Panc1 (cell line): ENCODE measurements at regions not wholly inside any gene's neighbourhood (a gene's known extent, or its start where the extent isn't known, plus 50 kb on each side); places are given as distances from the start of the nearest gene placed in this dataset.

Source experiments
- ATAC-seq: fragments of 200-7000 bp; cut with Tn5 transposase; 2 replicates; pipeline ENCODE4 v1.9.1; 2020; ENCODE audit warnings: mild to moderate bottlenecking, moderate library complexity
- BruUV-seq: library from RNA; stranded (reverse); fragments of 400-500 nt; replicated peaks from 2 replicates; lab custom pipeline; 2021; lab: Mats Ljungman, UMichigan
- CTCF ChIA-PET: fragments of 300-600 bp; sonication (Branson Sonifier 250); formaldehyde crosslinking; loops from one replicate; lab custom pipeline; 2022; ENCODE audit warnings: antibody characterized with exemption; lab: Charles Lee
- POLR2A ChIA-PET: fragments of 300-600 bp; sonication (Branson Sonifier 250); formaldehyde crosslinking; loops from one replicate; lab custom pipeline; 2022; ENCODE audit warnings: antibody characterized with exemption; lab: Charles Lee
- DNase-seq: peaks from one replicate; pipeline ENCODE4 v3.0.0-alpha.2; 2010; ENCODE audit warnings: low read depth, low spot score
- H3K27ac ChIP-seq: 2 replicates; pipeline ENCODE4 v1.5.1; 2011; ENCODE audit warnings: mild to moderate bottlenecking, low read length, inconsistent platforms
- H3K27me3 ChIP-seq: fragments of 200-500 bp; sonication (Bioruptor generic); 2 replicates; pipeline ENCODE4 v1.6.0; 2014; ENCODE audit warnings: low read length, inconsistent platforms; ENCODE audit not compliant: control insufficient read depth, insufficient read depth
- H3K36me3 ChIP-seq: fragments of 200-500 bp; sonication (Bioruptor generic); 2 replicates; pipeline ENCODE4 v1.5.1; 2014; ENCODE audit warnings: inconsistent platforms, mild to moderate bottlenecking, low read length, moderate library complexity; ENCODE audit not compliant: control insufficient read depth, insufficient read depth
- H3K4me1 ChIP-seq: 2 replicates; pipeline ENCODE4 v1.5.1; 2011; ENCODE audit warnings: inconsistent platforms, mild to moderate bottlenecking, low read length, moderate library complexity; ENCODE audit not compliant: control insufficient read depth, insufficient read depth
- H3K4me3 ChIP-seq, 2 experiments: 2 replicates each; pipeline ENCODE4 v1.5.1; 2011 to 2012; ENCODE audit warnings: low read depth in 2 of 2, low read length in 2 of 2, mild to moderate bottlenecking in 2 of 2, inconsistent platforms in 1 of 2, moderate library complexity in 1 of 2
- H3K9me3 ChIP-seq: fragments of 200-500 bp; sonication (Bioruptor generic); 2 replicates; pipeline ENCODE4 v1.5.1; 2014; ENCODE audit warnings: low read depth, mild to moderate bottlenecking, inconsistent platforms, low read length, moderate library complexity; ENCODE audit not compliant: control insufficient read depth, insufficient read depth
- CTCF ChIP-seq: fragments of 450-650 bp; IDR thresholded peaks from 2 replicates; pipeline ENCODE4 v1.5.1; 2017; ENCODE audit warnings: mild to moderate bottlenecking
- POLR2AphosphoS5 ChIP-seq: IDR thresholded peaks from 2 replicates; pipeline ENCODE4 v1.6.1; 2012; ENCODE audit warnings: mild to moderate bottlenecking, low read depth, low read length, moderate library complexity
- SIN3A ChIP-seq: IDR thresholded peaks from 2 replicates; pipeline ENCODE4 v1.6.1; 2012; ENCODE audit warnings: low read depth, mild to moderate bottlenecking, low read length, moderate library complexity, borderline replicate concordance; ENCODE audit not compliant: insufficient read depth
- TCF7L2 ChIP-seq: IDR thresholded peaks from 2 replicates; pipeline ENCODE4 v1.6.1; 2011; ENCODE audit warnings: mild to moderate bottlenecking, low read depth, low read length, inconsistent platforms
- in situ Hi-C: cut with HindIII; loops from 2 replicates; pipeline ENCODE4 v1.10.0; 2016; ENCODE audit warnings: low sequenced_read_pairs, low pct_unique_long_range_greater_than_20kb
- intact Hi-C: fragments of 100-400 bp; cut with micrococcal nuclease; formaldehyde crosslinking; loops from one replicate; pipeline ENCODE4 v1.10.0; 2022; ENCODE audit not compliant: unreplicated experiment
- TF ChIP-seq, protein P1 (sequence below), 2 experiments: IDR thresholded peaks; 2 replicates each; pipeline ENCODE4 v1.6.1; 2011 to 2012; ENCODE audit warnings: low read depth in 2 of 2, control low read depth in 1 of 2, low read length in 1 of 2, mild to moderate bottlenecking in 1 of 2, moderate library complexity in 1 of 2; ENCODE audit not compliant: insufficient read depth in 1 of 2

- Histone ChIP-seq H3K27ac (no peak overlapping the region), H3K27me3 (no peaks in the 10 kb centered on the region), H3K36me3 (no peaks in the 10 kb centered on the region), H3K4me3 (no peak overlapping the region), H3K9me3 (no peaks in the 10 kb centered on the region), H3K4me1 (no peaks in the 10 kb centered on the region; the same call in 1 of the 2 replicates)
- intact Hi-C loops (no loop called here), in situ Hi-C loops (no loop called here)
- TF ChIP-seq SIN3A (no peak), POLR2AphosphoS5 (no peak), TCF7L2 (no peak), CTCF (no peak)
- TF ChIP-seq, protein P1, sequence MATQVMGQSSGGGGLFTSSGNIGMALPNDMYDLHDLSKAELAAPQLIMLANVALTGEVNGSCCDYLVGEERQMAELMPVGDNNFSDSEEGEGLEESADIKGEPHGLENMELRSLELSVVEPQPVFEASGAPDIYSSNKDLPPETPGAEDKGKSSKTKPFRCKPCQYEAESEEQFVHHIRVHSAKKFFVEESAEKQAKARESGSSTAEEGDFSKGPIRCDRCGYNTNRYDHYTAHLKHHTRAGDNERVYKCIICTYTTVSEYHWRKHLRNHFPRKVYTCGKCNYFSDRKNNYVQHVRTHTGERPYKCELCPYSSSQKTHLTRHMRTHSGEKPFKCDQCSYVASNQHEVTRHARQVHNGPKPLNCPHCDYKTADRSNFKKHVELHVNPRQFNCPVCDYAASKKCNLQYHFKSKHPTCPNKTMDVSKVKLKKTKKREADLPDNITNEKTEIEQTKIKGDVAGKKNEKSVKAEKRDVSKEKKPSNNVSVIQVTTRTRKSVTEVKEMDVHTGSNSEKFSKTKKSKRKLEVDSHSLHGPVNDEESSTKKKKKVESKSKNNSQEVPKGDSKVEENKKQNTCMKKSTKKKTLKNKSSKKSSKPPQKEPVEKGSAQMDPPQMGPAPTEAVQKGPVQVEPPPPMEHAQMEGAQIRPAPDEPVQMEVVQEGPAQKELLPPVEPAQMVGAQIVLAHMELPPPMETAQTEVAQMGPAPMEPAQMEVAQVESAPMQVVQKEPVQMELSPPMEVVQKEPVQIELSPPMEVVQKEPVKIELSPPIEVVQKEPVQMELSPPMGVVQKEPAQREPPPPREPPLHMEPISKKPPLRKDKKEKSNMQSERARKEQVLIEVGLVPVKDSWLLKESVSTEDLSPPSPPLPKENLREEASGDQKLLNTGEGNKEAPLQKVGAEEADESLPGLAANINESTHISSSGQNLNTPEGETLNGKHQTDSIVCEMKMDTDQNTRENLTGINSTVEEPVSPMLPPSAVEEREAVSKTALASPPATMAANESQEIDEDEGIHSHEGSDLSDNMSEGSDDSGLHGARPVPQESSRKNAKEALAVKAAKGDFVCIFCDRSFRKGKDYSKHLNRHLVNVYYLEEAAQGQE (IDR thresholded peaks at IDR 0.05; ENCODE audit: insufficient read depth in 1 of 2, low read depth in 2 of 2, low read length in 1 of 2), result no peak
- ATAC-seq (no peak), DNase-seq (no peak)
- ChIA-PET CTCF (interaction anchor here (1.7 kb wide), 1 partner anchor 18 kb away, joined by 4 read pairs; no protein-coding TSS in a partner anchor), POLR2A (no interaction called here)
- BruUV-seq, result no TSS peak
These were observed 66.9 kb upstream of the BASP1 start for GRCh38 chr5:17150531-17150930.

DNA sequence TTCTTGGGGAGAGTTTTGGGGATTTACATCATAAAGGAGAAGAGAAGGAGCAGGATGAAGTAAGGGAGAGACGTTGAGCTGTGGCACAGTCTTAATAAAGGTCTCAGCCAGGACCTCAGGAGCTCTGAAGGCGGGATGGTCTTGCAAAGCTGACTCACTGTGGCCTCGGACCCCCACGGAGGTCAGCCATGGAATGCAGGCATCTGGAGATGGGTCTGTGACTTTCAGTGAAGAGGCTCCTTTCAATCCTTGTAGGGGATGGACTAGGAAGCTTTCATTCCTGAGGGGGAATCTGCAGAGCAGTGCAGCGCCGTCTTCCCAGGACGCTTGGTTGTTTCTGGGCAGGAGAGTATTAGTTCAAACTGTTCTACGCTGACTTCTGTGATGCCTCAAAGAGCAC is 65.7 kb upstream of the BASP1 start:
- no TSS peak for BruUV-seq
- no peaks in the 10 kb centered on the region for H3K4me1 ChIP-seq
- H3K27me3 ChIP-seq, result no peaks in the 10 kb centered on the region
- no peak for ATAC-seq
- no peaks in the 10 kb centered on the region for H3K9me3 ChIP-seq
- H3K4me3 ChIP-seq, result no peak overlapping the region
- H3K36me3 ChIP-seq, result no peaks in the 10 kb centered on the region
- ChIA-PET POLR2A (no interaction called here), CTCF (no interaction called here)
- in situ Hi-C loops (no loop called here), intact Hi-C loops (no loop called here)
- DNase-seq, result no peak
- TF ChIP-seq CTCF, result no peak
- H3K27ac ChIP-seq, result no peak overlapping the region
